ENCODE measurements at regions not wholly inside any gene's neighbourhood (a gene's known extent, or its start where the extent isn't known, plus 50 kb on each side); places are given as distances from the start of the nearest gene placed in this dataset.

DNA sequence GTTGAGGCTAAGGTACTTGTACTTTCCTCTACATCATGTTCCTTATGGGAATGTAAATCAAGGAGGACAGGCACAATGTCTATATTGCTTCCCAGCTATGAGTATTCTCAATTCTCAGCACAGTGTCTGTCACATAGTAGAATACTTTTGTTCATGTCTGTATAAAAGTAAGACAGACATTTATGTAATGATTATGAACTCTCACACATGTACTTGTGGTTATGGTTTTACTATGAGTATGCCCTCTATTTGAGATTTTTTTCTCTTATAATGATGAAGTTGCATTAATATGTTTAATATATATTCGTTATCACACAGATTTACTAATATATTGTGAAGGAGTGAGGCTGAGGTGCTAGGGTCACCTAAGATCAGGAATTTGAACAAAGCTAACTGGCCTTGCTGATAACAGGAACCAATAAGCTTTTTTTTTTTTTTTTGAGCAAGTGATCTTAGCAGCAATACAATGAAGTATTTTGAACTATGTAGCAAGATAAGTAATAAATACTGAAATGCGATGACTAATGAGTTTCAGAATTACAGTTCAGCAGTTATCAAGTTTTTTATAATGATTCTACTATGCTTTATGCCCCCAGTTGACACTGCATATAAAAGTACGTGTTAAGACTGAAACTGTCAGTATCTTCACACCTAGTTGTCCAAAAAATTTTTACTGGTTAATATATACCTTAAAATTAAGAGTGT is 623.1 kb downstream of the HTR1B start:
- H3K27me3 ChIP-seq (ENCODE audit: control insufficient read depth, extremely low read depth, insufficient read depth, low read length): no peaks in the 10 kb centered on the region
- H3K79me2 ChIP-seq (ENCODE audit: control insufficient read depth, insufficient read depth, low read length): no peaks in the 10 kb centered on the region
- H3K27ac ChIP-seq (ENCODE audit: control insufficient read depth, insufficient read depth, low read length): no peak overlapping the region
- H4K20me1 ChIP-seq (ENCODE audit: control insufficient read depth, extremely low read depth, insufficient read depth, low read length): no peaks in the 10 kb centered on the region
- H3K9ac ChIP-seq (ENCODE audit: control insufficient read depth, extremely low read depth, insufficient read depth, low read length): no peak overlapping the region
- no peaks in the 10 kb centered on the region for H3K36me3 ChIP-seq (ENCODE audit: control insufficient read depth in 2 of 2, extremely low read depth in 1 of 2, insufficient read depth in 2 of 2, low read length in 2 of 2)
- H3K4me1 ChIP-seq (ENCODE audit: control insufficient read depth, extremely low read depth, insufficient read depth, low read length): no peaks in the 10 kb centered on the region
- TF ChIP-seq EZH2 (IDR thresholded peaks at IDR 0.05; ENCODE audit: low read length) (no peak), CTCF (optimal IDR thresholded peaks at IDR 0.05 in 1 of 3, IDR thresholded peaks at IDR 0.05 in 1 of 3, conservative IDR thresholded peaks at IDR 0.05 in 1 of 3; ENCODE audit: extremely low read depth in 1 of 3, insufficient read depth in 2 of 3, low read length in 3 of 3) (no peak)
- H3K4me3 ChIP-seq (ENCODE audit: control insufficient read depth in 2 of 3, extremely low read depth in 1 of 3, insufficient read depth in 2 of 3, low read depth in 1 of 3, low read length in 3 of 3): no peak overlapping the region
- H3K4me2 ChIP-seq (ENCODE audit: control insufficient read depth, extremely low read depth, insufficient read depth, low read depth, low read length): no peak overlapping the region
- dilution Hi-C loops (cut with MboI; ENCODE audit: extremely low pct_ligation_motif_present, low sequenced_read_pairs): no loop called here
- no peaks in the 10 kb centered on the region for H3K9me3 ChIP-seq (ENCODE audit: control insufficient read depth, low read depth, low read length)
- no peak overlapping the region for H2AFZ ChIP-seq (ENCODE audit: control insufficient read depth, low read length)
- FAIRE-seq: no peak
- DNase-seq (ENCODE audit: low read depth, low spot score): no peak
- no peaks in the 10 kb centered on the region for H3K9me1 ChIP-seq (ENCODE audit: control insufficient read depth, extremely low read depth, insufficient read depth, low read length)

DNA sequence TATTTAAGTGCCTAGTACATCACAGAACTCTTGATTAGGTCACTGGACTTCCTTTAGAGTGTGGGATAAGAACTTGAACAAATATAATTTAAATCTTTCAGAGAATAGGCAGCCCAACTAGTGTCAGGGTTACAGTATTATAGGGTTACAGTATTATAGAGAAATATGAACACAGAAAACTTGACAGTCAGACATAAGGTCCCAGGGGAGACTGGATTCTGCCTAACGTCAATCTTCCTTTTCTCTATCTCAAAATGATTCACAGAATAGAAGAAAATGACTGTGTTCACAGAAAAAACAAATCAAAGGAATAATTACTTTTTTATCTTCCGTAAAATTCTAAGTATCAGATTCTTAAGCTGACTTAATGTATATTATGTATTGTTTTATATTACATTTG is 623.8 kb downstream of the HTR1B start:
- Histone ChIP-seq H3K4me3 (ENCODE audit: control insufficient read depth in 2 of 3, extremely low read depth in 1 of 3, insufficient read depth in 2 of 3, low read depth in 1 of 3, low read length in 3 of 3) (no peak overlapping the region), H3K36me3 (ENCODE audit: control insufficient read depth in 2 of 2, extremely low read depth in 1 of 2, insufficient read depth in 2 of 2, low read length in 2 of 2) (no peaks in the 10 kb centered on the region), H3K27ac (ENCODE audit: control insufficient read depth, insufficient read depth, low read length) (no peak overlapping the region), H3K4me2 (ENCODE audit: control insufficient read depth, extremely low read depth, insufficient read depth, low read depth, low read length) (no peak overlapping the region), H2AFZ (ENCODE audit: control insufficient read depth, low read length) (no peak overlapping the region), H3K27me3 (ENCODE audit: control insufficient read depth, extremely low read depth, insufficient read depth, low read length) (no peaks in the 10 kb centered on the region), H4K20me1 (ENCODE audit: control insufficient read depth, extremely low read depth, insufficient read depth, low read length) (no peaks in the 10 kb centered on the region), H3K79me2 (ENCODE audit: control insufficient read depth, insufficient read depth, low read length) (no peaks in the 10 kb centered on the region), H3K9ac (ENCODE audit: control insufficient read depth, extremely low read depth, insufficient read depth, low read length) (no peak overlapping the region), H3K4me1 (ENCODE audit: control insufficient read depth, extremely low read depth, insufficient read depth, low read length) (peaks cover 3% of the 10 kb centered on the region), H3K9me3 (ENCODE audit: control insufficient read depth, low read depth, low read length) (no peaks in the 10 kb centered on the region), H3K9me1 (ENCODE audit: control insufficient read depth, extremely low read depth, insufficient read depth, low read length) (no peaks in the 10 kb centered on the region)
- dilution Hi-C loops (cut with MboI; ENCODE audit: extremely low pct_ligation_motif_present, low sequenced_read_pairs): no loop called here
- no peak for TF ChIP-seq EZH2 (IDR thresholded peaks at IDR 0.05; ENCODE audit: low read length)
- TF ChIP-seq CTCF (optimal IDR thresholded peaks at IDR 0.05 in 1 of 3, IDR thresholded peaks at IDR 0.05 in 1 of 3, conservative IDR thresholded peaks at IDR 0.05 in 1 of 3; ENCODE audit: extremely low read depth in 1 of 3, insufficient read depth in 2 of 3, low read length in 3 of 3): no peak
- no peak for DNase-seq (ENCODE audit: low read depth, low spot score)
- no peak for FAIRE-seq

All from keratinocyte (primary cell).